ENCODE measurements at regions not wholly inside any gene's neighbourhood (a gene's known extent, or its start where the extent isn't known, plus 50 kb on each side); places are given as distances from the start of the nearest gene placed in this dataset.

- H3K4me2 ChIP-seq (ENCODE audit: low read depth, low read length): no peak overlapping the region
- DNase-seq (ENCODE audit: low spot score): no peak
- H3K4me3 ChIP-seq (replicated peaks in 1 of 3; ENCODE audit: insufficient read depth in 1 of 3, low read depth in 2 of 3, low read length in 3 of 3): no peak overlapping the region
- no TSS peak for BruUV-seq (replicated peaks)
- no peak overlapping the region for H2AFZ ChIP-seq (ENCODE audit: low read length)
- H3K27ac ChIP-seq (ENCODE audit: extremely low read length, insufficient read depth, low read length): no peak overlapping the region
- in situ Hi-C loops (cut with HindIII; ENCODE audit: extremely low pct_ligation_motif_present, low pct_unique_long_range_greater_than_20kb): no loop called here
- no peaks in the 10 kb centered on the region for H3K79me2 ChIP-seq (ENCODE audit: insufficient read depth, low read length)
- H3K9me3 ChIP-seq (ENCODE audit: low read length): no peaks in the 10 kb centered on the region
- no peaks in the 10 kb centered on the region for H4K20me1 ChIP-seq (ENCODE audit: insufficient read depth, low read length)
- H3K4me1 ChIP-seq (ENCODE audit: insufficient read depth, low read length): no peaks in the 10 kb centered on the region
- H3K36me3 ChIP-seq (replicated peaks in 1 of 2; ENCODE audit: control insufficient read depth in 1 of 2, insufficient read depth in 2 of 2, low read length in 2 of 2): no peaks in the 10 kb centered on the region
- no peak for ATAC-seq
- FAIRE-seq: no peak
- intact Hi-C loops (cut with micrococcal nuclease; ENCODE audit: unreplicated experiment): no loop called here
- POLR2A ChIA-PET: no interaction called here
- 0 out of 5 replicates have a peak, but pooled peaks cover 0 to 3% of the 10 kb centered on the region in 2 experiments for H3K27me3 ChIP-seq (ENCODE audit: control insufficient read depth in 1 of 2, insufficient read depth in 2 of 2, low read length in 2 of 2)
- H3K9ac ChIP-seq (ENCODE audit: insufficient read depth, low read depth, low read length): no peak overlapping the region
- 7% methylated on average over 3 of the region's 9 CpGs for WGBS (ENCODE audit: low lambda C conversion rate)
- CTCF ChIA-PET (ENCODE audit: low intra/inter-chr PET ratio, low total read pairs): no interaction called here
- TF ChIP-seq EHMT2 (IDR thresholded peaks at IDR 0.05; ENCODE audit: borderline replicate concordance, low read depth, low read length) (no peak), PHF5A (CRISPR knock-in tag; IDR thresholded peaks at IDR 0.05; ENCODE audit: low read depth, unreplicated experiment) (no peak), JARID2 (CRISPR knock-in tag; IDR thresholded peaks at IDR 0.05; ENCODE audit: insufficient replicate concordance) (no peak), ZNF660 (CRISPR knock-in tag; IDR thresholded peaks at IDR 0.05; ENCODE audit: borderline replicate concordance, low read depth) (no peak), TBP (CRISPR knock-in tag; IDR thresholded peaks at IDR 0.05) (no peak), THRA (CRISPR knock-in tag; IDR thresholded peaks at IDR 0.05; ENCODE audit: borderline replicate concordance) (no peak), ZNF770 (CRISPR knock-in tag; IDR thresholded peaks at IDR 0.05) (no peak), EZH2 (conservative IDR thresholded peaks at IDR 0.05; ENCODE audit: low read depth, low read length) (no peak), RORA (CRISPR knock-in tag; IDR thresholded peaks at IDR 0.05) (no peak), ZSCAN22 (CRISPR knock-in tag; IDR thresholded peaks at IDR 0.05) (no peak), MLX (CRISPR knock-in tag; IDR thresholded peaks at IDR 0.05) (no peak), ZNF225 (CRISPR knock-in tag; IDR thresholded peaks at IDR 0.05) (no peak), HNF4A (CRISPR knock-in tag; IDR thresholded peaks at IDR 0.05) (no peak), EEA1 (CRISPR knock-in tag; IDR thresholded peaks at IDR 0.05; ENCODE audit: borderline replicate concordance) (no peak), RAD51 (IDR thresholded peaks at IDR 0.05; ENCODE audit: borderline replicate concordance) (no peak), MEIS1 (CRISPR knock-in tag; IDR thresholded peaks at IDR 0.05; ENCODE audit: borderline replicate concordance) (no peak), PREB (CRISPR knock-in tag; IDR thresholded peaks at IDR 0.05) (no peak)
Observed at GRCh38 chr9:65400886-65401285, 115.9 kb upstream of the FOXD4L5 start.

All from HepG2 (cell line).